SK-N-MC (cell line): ENCODE measurements at regions not wholly inside any gene's neighbourhood (a gene's known extent, or its start where the extent isn't known, plus 50 kb on each side); places are given as distances from the start of the nearest gene placed in this dataset.

Source experiments
- DNase-seq: peaks from one replicate; pipeline ENCODE4 v3.0.0-alpha.2; 2011; ENCODE audit warnings: low read depth, low spot score
- H3K27ac ChIP-seq: fragments of 200-600 bp; sonication (generic); 2 replicates; pipeline ENCODE4 v1.5.1; 2016; ENCODE audit warnings: mixed run types
- H3K36me3 ChIP-seq: fragments of 200-600 bp; sonication (generic); 2 replicates; pipeline ENCODE4 v1.6.1; 2017; ENCODE audit warnings: antibody characterized with exemption, low read length, mixed read lengths; ENCODE audit not compliant: insufficient read depth
- H3K4me3 ChIP-seq: fragments of 200-600 bp; sonication (generic); 2 replicates; pipeline ENCODE4 v1.5.1; 2016
- H3K9ac ChIP-seq: fragments of 200-600 bp; sonication (generic); 2 replicates; pipeline ENCODE4 v1.8.0; 2017; ENCODE audit warnings: mixed run types, mixed read lengths; ENCODE audit not compliant: insufficient read length
- H3K9me3 ChIP-seq: fragments of 200-600 bp; sonication (generic); 2 replicates; pipeline ENCODE4 v1.6.1; 2017; ENCODE audit warnings: low read depth, mild to moderate bottlenecking, antibody characterized with exemption, low read length, moderate library complexity, mixed read lengths
- EZH2 ChIP-seq: fragments of 200-600 bp; sonication (generic); IDR thresholded peaks from one replicate; pipeline ENCODE4 v1.6.1; 2017; ENCODE audit warnings: antibody characterized with exemption
- FOXP2 ChIP-seq: optimal IDR thresholded peaks from 2 replicates; pipeline ENCODE3; 2011; ENCODE audit warnings: mild to moderate bottlenecking, moderate library complexity; ENCODE audit not compliant: insufficient read depth; ENCODE audit errors: extremely low read length, control extremely low read depth
- POLR2AphosphoS5 ChIP-seq: IDR thresholded peaks from 2 replicates; pipeline ENCODE4 v1.6.1; 2012; ENCODE audit warnings: mild to moderate bottlenecking, low read depth, low read length, borderline replicate concordance

- H3K4me3 ChIP-seq, result no peak overlapping the region
- H3K9me3 ChIP-seq, result no peaks in the 10 kb centered on the region
- TF ChIP-seq FOXP2 (no peak), EZH2 (no peak), POLR2AphosphoS5 (no peak)
- no peak for DNase-seq
- H3K9ac ChIP-seq, result no peak overlapping the region
- H3K27ac ChIP-seq, result no peak overlapping the region
- no peaks in the 10 kb centered on the region for H3K36me3 ChIP-seq
Observed at GRCh38 chr11:91209306-91209705, 986.5 kb upstream of the CHORDC1 start.

- H3K9ac ChIP-seq, result no peak overlapping the region
- TF ChIP-seq POLR2AphosphoS5, result no peak
- no peak for TF ChIP-seq EZH2
- no peak for TF ChIP-seq FOXP2
- peak overlapping the region; percentile 30; the same call in 1 of the 2 replicates for H3K4me3 ChIP-seq
- peak overlapping the region; percentile 27; the same call in 1 of the 2 replicates for H3K27ac ChIP-seq
- DNase-seq, result no peak
- no peaks in the 10 kb centered on the region for H3K36me3 ChIP-seq
- H3K9me3 ChIP-seq, result peaks cover 4% of the 10 kb centered on the region; the same call in 1 of the 2 replicates
Observed at GRCh38 chr11:91199866-91200265, 977.0 kb upstream of the CHORDC1 start.

GRCh38 chr11:91194546-91194945 is 971.7 kb upstream of the CHORDC1 start:
- no peak for TF ChIP-seq FOXP2
- DNase-seq, result peak; percentile 62
- Histone ChIP-seq H3K27ac (peak overlapping the region; percentile 85), H3K36me3 (no peaks in the 10 kb centered on the region), H3K4me3 (peak overlapping the region; percentile 52), H3K9ac (no peak overlapping the region), H3K9me3 (peaks cover 4% of the 10 kb centered on the region; the same call in 1 of the 2 replicates)

GRCh38 chr11:91188484-91188883 is 965.6 kb upstream of the CHORDC1 start:
- TF ChIP-seq POLR2AphosphoS5 (no peak), FOXP2 (no peak), EZH2 (no peak)
- Histone ChIP-seq H3K9me3 (no peaks in the 10 kb centered on the region), H3K4me3 (no peak overlapping the region), H3K36me3 (no peaks in the 10 kb centered on the region), H3K9ac (no peak overlapping the region), H3K27ac (peak overlapping the region; percentile 57; the same call in 1 of the 2 replicates)
- no peak for DNase-seq

- no peak for DNase-seq
- H3K9me3 ChIP-seq, result no peaks in the 10 kb centered on the region
- no peaks in the 10 kb centered on the region for H3K36me3 ChIP-seq
- H3K9ac ChIP-seq, result no peak overlapping the region
- peak overlapping the region; percentile 57; the same call in 1 of the 2 replicates for H3K27ac ChIP-seq
- no peak for TF ChIP-seq FOXP2
- no peak for TF ChIP-seq EZH2
- TF ChIP-seq POLR2AphosphoS5, result no peak
- no peak overlapping the region for H3K4me3 ChIP-seq
Observed at GRCh38 chr11:91187314-91187713, 964.5 kb upstream of the CHORDC1 start.

GRCh38 chr11:91178366-91178765 is 955.5 kb upstream of the CHORDC1 start:
- DNase-seq, result no peak
- Histone ChIP-seq H3K9me3 (no peaks in the 10 kb centered on the region), H3K36me3 (no peaks in the 10 kb centered on the region), H3K27ac (no peak overlapping the region), H3K9ac (no peak overlapping the region), H3K4me3 (no peak overlapping the region)
- TF ChIP-seq EZH2, result no peak
- no peak for TF ChIP-seq FOXP2
- TF ChIP-seq POLR2AphosphoS5, result no peak

- H3K27ac ChIP-seq, result no peak overlapping the region
- no peak overlapping the region for H3K4me3 ChIP-seq
- no peaks in the 10 kb centered on the region for H3K36me3 ChIP-seq
- no peaks in the 10 kb centered on the region for H3K9me3 ChIP-seq
- DNase-seq, result no peak
- TF ChIP-seq FOXP2 (no peak), EZH2 (no peak), POLR2AphosphoS5 (no peak)
- H3K9ac ChIP-seq, result no peak overlapping the region
Observed at GRCh38 chr11:91174734-91175133, 951.9 kb upstream of the CHORDC1 start.

- no peaks in the 10 kb centered on the region for H3K36me3 ChIP-seq
- H3K4me3 ChIP-seq, result no peak overlapping the region
- no peak for DNase-seq
- no peak overlapping the region for H3K9ac ChIP-seq
- H3K9me3 ChIP-seq, result no peaks in the 10 kb centered on the region
- H3K27ac ChIP-seq, result no peak overlapping the region
- no peak for TF ChIP-seq FOXP2
- TF ChIP-seq POLR2AphosphoS5, result no peak
- no peak for TF ChIP-seq EZH2
Observed at GRCh38 chr11:91174193-91174592, 951.3 kb upstream of the CHORDC1 start.

- TF ChIP-seq EZH2 (no peak), POLR2AphosphoS5 (no peak), FOXP2 (no peak)
- Histone ChIP-seq H3K9ac (no peak overlapping the region), H3K27ac (no peak overlapping the region), H3K9me3 (no peaks in the 10 kb centered on the region), H3K4me3 (no peak overlapping the region), H3K36me3 (no peaks in the 10 kb centered on the region)
- DNase-seq, result no peak
Observed at GRCh38 chr11:91173701-91174100, 950.9 kb upstream of the CHORDC1 start.
